HG02870 (cell line): ENCODE measurements at regions not wholly inside any gene's neighbourhood (a gene's known extent, or its start where the extent isn't known, plus 50 kb on each side); places are given as distances from the start of the nearest gene placed in this dataset.
"Not testable (repeated sequence)": the region's sequence is repeated elsewhere in the genome, so short reads cannot be mapped to it uniquely, and the experiment has no call there.

Experiments
- ATAC-seq: cut with Tn5 transposase; IDR thresholded peaks from one replicate; pipeline ENCODE4 v1.9.1; 2021; ENCODE audit warnings: mild to moderate bottlenecking, moderate library complexity; ENCODE audit not compliant: unreplicated experiment

DNA sequence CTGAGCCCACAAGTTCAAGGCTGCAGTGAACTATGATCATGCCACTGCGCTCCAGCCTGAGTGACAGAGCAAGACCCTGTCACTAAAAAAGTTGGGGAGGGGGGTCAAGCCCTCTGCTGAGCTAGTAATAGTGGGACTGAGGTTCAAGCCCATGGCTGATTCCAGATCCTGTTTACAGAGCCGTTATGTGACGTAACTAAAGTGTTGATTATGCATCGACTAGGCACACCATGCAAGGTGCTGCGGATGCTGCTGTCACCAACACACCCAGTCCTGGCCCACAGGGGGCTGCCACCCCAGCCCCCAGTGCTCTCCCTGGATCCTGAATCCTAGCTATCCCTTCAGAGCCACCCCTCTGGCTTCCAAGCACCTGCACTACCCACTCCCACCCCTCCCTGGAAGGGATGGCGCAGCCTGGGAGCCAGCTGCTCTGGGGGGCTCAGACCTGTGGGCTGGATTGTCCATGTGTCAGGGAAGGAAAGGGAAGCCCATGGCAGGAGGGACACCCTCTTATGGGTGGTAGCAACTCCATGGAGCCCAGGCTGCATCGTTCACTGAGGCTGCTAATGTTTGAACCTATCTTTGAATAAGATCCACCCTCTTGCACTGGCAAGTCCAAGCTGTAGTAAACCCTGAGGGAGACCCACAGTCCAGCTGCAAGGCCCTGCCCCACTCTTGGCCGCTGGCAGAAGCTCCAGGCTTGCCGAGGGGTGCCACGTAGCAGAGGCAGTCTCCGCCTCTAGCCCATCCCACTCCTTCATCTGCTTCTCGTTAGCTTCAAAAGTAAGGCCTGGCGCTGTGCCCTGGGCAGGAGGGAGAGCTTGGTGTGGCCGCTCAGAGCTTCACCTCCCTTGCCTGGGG, 95.0 kb downstream of the SNX5 start:
- ATAC-seq, result no peak

DNA sequence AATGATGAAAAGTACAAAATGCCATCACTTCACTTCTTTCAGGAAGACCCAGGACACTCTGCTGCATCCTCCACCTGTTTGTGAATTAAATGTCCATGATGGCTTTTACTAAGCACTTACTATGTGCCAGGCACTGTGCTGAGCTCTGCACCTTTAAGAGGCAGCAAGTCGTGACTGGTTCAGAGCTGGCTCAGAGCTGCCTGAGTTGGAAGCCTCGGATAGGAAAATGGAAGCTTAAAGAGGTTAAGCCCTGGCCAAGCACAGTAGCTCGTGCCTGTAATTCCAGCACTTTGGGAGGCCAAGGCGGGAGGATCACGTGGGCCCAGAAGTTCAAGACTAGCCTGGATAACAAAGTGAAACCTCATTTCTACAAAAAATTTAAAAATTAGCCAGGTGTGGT, 95.6 kb downstream of the SNX5 start:
- ATAC-seq, result no peak

DNA sequence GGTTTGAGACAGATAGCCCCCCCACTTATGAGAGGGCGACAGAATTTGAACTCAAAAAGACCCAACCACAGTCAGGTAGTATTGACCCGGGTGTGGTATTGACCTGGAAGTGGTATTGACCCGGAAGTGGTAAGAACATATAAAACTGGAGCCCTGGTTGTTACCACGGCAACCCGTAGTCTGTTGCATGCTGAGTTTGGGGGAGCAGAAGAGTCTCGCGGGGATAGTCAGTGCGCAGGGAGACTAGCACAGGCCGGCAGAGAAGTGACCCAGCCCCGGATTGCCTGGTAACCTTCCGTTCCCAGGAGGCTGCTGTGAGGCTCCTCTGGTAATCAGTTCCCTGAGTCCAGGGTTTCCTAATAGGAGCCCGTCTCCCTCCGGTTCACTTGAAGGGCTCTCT, 96.2 kb downstream of the SNX5 start:
- no peak for ATAC-seq

DNA sequence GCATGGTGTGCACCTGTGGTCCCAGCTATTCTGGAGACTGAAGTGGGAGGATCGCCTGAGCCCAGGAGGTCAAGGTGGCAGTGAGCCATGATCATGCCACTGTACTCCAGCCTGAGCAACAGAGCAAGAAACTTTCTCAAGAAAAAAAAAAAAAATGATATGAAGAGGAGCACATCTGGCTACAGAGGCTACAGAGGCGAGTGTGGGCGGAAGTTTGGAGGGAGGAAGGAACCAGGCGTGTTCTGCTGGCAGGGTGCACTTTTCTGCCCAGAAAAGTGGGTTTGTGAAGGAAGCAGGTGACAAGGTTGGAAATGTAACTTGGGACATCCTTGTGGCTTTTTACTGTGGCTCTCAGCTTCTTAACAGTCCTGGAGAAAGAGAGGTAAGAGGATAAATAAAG, 96.7 kb downstream of the SNX5 start:
- no peak for ATAC-seq

DNA sequence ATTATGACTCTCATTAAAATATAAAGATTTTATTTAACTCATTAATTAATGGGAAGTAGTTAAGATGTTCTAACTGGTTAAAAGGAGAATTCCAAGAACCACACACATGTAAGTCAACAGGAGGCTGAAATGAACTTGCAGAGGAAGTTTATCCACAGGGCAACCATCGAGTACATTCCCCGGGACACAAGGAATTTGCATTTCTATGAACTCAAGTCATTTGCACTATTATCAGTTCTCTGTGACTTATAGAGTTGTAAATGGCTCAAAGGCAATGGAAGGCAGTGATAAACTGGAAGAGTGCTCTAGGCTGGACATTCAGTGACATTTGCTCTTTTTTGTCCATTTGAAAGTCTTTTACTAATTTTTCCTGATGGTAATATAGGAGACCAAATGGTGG, 97.4 kb downstream of the SNX5 start:
- no peak for ATAC-seq

DNA sequence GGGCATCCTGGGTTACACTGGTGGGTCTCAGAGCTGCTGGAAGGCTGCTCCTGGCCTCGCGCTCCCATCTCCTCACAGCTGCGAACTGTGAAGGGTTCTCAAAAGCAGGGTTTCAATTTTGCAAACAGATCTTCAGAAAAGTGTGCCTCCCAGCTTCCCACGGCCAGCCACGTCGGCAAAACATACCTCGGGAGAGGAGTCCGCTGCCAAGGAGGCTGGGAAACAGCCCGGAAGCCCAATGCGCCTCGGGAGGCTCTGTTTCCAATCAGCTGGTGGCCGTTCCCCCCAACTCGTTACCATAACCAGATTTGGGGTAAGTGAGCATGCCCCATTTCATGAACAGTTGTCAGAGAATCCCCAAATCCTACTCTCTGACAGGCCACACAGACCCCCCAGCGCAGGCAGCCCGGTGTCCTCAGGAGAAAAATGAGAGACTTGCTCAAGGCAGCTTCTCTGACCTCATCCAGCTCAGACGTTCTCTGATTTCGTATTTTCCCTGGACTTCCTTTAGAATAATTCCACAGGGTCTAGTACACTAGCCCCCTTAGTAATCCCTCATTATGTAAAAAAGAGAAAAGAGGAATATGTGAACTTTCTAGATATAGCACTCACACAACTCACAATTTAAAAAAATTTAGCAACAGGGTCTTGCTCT, 98.4 kb downstream of the SNX5 start:
- ATAC-seq, result no peak

DNA sequence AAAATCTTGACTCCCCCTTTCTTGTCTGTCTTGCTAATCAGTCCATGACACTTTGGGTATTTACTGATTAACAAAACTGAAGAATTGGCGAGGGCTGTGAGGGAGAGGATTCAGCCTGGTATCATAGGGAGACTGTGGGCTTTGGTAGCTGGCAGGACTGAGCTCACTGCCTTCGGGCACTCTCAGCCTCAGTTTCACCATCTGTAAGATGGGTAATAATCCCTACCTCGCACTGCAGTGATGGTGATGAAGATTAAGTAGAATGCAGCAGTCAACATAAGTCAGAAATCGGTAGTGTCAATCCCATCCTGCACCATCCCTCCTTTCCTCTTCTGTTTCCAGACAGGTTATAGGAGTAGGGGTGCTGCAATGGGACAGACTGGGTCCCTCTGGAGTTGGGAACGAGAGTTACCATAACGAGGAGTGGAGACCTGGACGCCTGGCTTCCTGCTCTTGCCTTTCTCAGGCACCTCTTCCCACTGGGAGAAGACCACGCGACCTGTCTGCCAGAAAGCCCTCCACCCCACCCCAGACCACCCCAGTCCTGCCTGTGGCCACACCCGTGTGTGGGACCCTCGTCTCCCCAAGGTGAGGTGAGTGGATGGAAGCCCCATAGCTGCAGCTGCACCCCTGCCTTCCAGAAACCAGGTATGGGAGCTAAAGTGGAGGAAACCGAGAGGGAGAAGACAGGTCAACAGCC, 99.1 kb downstream of the SNX5 start:
- no peak for ATAC-seq

DNA sequence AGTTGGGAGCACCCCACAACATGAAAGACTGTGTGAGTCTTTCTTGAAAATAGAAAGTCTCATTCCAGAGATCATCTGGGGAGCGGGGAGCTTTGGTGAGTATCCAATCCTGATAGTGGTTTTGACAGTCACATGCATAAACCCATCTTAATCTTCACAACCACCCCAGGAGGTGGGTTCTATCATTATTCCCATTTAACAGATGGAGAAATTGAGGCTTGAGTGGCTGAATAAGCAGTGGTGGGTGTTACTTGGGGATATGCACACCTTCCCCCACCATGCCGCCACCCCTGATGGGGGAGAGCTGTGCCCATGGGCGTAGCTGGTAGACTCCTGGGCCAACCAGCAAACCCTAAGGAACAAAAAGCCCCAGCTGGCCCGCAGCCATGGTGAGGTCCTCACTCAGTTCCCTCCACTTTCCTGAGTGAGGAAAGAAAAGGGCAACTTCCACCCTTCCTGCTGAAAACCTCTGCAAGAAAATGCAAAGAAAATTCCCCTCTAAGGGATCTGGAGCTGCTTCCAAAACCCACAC, 99.8 kb downstream of the SNX5 start:
- no peak for ATAC-seq

DNA sequence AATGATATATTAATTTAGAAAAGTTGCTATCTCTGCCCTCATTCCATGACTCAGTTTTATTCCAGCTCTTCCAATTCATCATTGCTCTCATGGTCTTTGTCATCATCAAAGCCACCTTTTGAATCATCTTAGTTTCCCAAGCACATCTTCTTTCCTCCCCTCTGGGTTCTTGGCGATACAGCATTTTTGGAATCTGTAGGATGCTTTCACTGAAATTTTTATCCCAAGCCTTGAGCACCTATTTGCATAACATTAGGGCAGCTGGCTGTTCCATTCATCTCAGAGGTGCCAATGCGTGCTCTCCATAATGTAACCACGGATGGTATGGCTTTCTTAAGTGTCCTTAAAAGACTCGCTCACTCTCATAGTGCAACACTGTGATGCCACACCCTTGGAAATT, 100.4 kb downstream of the SNX5 start:
- ATAC-seq, result no peak

DNA sequence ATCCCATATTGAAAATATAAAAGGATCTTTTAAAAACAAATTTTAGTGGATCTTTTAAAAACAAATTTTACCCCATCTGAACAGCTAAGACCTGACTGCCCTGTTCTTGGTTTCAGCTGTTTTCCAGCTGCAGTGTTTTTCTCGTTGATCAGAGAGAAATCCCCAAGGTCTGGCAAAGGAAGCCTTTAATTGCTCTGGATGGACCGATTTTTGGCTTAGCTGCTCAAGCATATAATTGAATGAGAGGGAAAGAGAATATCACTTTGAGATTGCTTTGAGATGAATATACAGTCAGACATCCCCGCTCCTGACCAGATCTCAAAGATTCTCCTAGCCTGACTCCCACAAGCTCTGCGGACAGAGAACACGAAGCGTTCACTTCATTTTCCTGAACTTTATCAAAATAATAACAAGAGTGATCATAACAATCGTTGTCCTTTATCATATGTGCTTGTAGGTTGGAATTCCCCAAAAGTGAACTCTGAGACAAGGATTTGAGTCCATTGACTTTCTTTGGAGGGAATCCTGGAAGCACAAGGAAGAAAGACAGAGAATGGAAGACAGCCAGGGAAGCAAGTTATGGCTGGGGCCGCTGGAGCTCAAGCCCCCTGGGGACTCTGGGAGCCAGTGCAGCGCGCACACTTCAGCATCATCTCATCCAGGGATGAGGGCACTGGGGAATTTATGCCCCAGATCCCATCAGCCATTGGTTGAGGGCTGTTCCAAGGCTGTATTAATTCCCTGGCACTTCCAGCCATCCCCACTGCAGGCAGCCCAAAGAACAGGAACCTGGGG, 101.3 kb downstream of the SNX5 start:
- ATAC-seq, result no peak

DNA sequence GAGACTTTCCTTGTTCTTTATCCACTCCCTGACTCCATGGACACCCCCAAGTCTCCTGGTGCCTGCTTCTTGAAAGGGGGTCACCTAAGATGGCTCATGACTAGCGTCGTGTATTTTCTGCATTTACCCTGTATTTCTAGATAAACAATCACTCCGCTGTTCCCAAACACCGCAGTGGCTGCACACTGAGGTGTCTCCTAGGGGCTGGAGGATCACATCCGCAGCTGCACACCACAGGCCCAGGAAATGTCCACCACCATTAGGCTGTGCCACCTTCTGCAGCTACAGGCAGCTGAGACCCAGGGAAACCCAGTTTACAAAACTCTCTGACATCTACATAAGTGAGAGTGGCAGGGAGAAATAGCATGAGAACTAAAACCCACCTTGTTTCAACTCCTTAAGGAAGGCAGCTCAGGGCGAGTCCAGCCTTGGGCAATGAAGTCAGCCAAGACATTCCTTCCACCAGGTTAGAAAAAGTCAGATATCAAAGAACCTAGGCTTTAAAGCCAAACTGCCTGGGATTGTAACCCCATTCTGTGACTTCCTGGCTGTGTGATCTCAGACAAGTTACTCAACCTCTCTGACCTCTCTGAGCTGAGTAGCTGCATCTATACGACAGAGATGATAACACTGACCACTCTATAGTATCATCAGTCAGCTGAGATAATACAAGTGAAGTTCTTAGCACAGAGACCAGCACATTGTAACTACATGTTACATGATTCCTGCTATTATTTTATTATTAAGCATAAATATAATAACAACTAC, 102.2 kb downstream of the SNX5 start:
- ATAC-seq, result no peak

DNA sequence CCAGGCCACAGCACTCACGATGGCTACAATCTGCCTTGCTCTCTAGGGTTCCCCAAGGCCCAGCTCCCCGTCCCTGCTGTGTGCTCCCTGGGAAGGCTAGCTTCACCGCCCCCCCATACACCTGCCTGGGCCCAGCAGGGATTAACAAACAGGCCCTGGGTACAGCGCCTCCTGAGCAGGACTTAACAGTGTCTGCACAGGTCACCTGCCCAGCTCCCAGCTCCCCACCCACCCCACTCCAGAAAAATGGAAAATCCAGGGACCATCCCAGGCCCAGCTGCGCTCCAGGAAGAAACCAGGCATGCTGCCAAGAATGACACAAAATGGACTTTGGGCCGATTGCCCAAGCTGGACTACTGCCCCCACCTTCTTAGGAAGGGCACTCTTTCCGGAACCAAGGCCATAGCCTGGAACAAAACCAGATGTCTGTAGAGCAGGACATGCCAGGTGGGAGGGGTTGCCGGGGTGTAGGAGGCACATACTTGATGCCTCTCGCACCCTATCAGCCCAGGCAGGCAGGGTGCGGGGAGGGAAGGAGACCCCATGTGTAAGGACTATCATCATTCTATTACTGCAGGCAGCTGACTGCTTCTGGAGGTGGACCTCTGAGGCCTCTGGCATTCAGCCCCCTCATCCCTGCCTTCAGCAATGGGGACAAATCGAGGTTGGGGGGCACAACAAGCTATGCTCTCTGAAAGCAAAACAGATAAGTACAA, 104.9 kb downstream of the SNX5 start:
- ATAC-seq, result no peak

DNA sequence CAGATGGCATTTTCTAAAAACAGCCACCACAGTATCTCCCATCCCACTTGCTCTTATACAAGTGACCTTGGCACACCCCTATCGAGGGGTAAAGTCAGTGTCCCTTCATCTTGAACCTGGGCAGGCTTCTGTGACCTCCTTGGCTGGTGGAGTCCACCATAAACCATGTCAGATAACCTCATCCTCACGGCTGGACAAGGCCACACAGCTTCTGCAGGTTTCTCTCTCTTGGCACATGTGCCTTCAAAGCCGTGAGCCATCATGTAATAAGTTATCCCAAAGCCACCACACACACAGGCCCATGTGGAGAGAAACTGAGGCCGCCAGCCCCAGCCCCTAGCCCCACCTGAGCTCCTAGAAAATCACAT, 105.4 kb downstream of the SNX5 start:
- no peak for ATAC-seq

DNA sequence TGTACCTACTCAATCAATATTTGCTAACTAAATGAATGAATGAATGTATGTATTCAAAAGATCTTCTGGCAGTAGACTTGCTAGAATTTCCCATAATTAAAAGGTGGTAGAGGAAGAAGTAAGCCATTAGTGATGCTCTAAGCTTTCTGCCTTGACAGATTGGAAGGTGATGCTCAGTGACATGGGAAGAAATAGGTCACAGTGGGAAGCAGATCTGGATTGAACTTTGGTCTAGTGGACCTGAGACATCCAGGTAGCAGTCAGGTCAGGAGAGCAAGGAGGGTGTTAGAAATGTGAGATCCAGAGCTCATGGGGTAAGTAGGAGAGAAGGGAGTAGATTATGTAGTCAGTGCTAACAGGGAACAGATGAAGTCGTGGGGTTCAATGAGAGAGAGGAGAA, 106.4 kb downstream of the SNX5 start:
- no peak for ATAC-seq

DNA sequence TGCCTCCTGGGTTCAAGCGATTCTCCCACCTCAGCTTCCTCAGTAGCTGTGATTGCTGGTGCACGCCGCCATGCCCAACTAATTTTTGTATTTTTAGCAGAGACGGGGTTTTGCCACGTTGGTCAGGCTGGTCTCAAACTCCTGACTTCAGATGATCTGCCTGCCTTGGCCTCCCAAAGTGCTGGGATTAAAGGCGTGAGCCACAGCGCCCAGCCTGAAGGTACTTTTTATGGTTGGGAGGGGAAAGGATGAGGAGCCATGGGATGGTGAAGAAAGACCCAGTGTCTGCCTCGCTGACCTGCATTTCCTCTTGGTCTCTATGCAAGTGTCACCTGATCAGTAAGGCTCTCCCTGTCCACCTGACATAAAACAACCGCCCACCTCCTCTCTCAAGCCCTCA, 107.0 kb downstream of the SNX5 start:
- not testable (repeated sequence) for ATAC-seq

DNA sequence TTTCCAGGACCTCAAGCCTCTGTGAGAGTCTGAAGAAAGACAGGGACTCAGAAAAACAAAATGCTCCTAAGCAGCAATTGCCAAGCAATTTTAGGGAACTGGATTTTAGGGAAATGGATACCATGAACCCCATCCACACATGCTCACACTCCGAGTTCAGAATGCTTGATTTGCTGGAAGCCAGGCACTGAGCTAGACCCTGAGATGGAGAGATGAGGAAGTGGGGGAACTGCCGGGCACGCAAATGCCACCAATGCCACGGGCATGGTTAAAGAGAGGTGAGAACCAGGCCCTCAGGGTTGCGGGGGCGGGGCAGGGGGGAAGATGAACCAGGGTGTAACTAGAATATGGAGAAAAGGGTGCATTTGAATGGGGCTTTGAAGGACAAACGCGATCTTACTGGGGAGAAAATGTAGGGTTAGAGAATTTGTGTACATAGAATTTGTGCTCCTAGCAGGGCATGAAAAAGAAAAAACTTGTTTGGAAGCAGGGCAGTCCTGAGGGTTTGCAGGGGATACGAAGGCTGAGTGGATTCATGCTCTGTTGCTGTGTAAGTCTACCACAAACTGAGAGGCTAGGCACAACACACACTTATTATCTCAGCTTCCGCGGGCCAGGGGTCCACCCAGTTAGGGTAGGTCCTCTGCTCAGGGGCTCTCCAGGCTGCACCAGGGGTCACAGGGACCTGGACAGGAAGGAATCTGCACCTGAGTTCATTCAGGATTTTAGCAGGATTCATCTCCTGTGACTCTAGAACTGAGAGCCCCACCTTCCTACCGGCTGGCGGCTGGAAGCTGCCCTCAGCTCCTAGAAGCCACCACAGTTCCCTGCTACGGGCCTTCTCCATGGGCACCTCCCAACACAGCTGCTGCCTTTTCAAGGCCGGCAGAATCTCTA, 108.0 kb downstream of the SNX5 start:
- ATAC-seq, result no peak

DNA sequence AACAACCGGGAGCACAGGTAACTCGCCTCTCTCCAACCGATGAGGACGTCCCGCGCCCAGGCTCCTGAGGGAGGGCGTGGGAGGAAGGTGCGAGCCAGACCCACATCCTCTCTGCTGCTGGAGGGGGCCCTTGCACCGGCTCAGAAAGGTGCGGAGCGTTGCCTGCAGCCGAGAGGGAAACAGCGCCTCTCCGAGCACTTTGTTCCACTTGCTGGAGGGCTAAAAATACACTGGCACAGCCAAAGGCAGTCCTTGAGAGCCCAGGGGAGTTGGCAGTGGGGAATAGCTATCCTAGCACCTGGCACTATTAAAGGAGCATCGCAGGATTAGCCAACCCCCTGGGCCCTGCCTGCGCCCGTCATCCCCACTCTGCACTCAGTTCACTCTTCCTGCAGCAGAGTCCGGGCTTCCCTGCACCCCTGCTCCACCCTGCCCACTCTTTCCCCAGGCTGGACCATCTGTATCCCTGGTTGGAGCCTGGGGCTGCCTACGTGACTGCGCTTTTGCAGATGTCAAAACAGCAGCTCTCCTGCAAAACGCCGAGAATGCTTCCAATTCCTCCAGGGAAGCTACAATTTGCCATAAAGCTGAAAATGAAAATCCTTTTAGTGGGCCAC, 108.9 kb downstream of the SNX5 start:
- ATAC-seq, result no peak

DNA sequence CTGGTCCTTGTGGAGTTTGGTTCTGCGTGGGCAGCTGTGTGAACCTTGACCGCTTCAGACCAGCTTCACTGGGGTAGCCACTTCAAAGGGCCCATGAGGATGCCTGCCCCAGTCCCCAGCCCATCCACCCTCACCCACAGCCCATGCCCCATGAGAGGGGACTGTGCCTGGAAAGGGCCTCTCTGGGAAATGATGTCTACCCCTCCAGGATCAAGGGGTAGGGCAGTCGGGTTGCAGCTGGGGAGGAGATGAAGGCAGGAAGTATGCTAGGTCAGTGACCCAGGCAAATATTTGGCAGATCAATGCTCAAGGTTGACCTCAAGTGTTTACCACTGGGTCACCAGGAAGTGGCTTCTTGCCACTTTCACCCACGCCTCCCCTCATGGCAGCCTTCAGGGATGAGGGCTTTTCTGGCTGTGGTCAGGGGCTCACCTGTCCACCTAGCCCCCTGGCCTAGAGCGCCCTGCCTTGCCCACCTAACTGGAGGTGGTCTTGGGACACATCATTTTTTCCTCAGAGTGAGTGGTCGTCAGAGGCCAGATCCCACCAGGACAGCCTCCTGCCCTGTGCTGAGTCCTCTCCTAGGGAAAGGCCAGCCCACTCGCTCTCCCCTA, 109.5 kb downstream of the SNX5 start:
- no peak for ATAC-seq
